Brain pericyte (primary cell): ENCODE measurements at regions not wholly inside any gene's neighbourhood (a gene's known extent, or its start where the extent isn't known, plus 50 kb on each side); places are given as distances from the start of the nearest gene placed in this dataset.

Source experiments
- DNase-seq: peaks from one replicate; pipeline ENCODE4 v3.0.0-alpha.2; 2012; ENCODE audit warnings: low read depth, low spot score

DNA sequence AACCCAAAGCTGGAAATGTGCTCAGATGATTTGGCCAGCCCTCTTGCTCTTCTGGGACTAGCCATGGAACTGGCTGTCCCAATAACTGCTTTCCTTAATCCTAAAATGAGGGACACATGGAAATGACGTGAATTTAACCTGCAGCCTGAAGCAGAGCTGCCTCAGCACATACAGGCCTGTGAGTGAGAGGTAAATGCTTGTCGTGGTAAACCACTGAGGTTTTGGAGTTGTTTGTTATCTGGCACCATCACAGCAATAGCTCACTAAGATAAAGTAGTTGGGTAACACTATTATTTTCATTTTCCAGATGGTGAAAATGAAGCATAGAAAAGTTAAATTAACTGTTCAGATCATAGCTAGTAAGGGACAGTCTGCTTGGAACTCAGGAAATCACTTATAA is 333.4 kb upstream of the CHD6 start:
- DNase-seq = no peak

DNA sequence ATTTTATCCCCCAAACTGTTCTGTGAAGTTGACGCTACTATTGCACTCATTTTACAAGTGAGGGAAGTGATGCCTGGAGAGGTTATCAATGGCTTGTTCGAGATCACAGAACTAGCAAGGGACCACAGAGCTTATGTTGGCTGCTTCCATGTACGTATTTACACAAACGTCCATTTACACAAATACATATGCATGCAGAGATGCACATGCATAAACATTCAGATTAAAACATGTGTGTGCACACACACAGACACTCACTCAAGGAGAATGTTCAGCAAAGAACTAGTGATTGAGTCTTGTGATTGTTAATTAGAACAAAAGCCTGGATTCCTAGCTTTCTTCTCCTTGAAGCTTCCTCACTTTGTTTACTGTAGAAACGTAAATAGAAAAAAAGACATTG is 321.5 kb upstream of the CHD6 start:
- DNase-seq = no peak

DNA sequence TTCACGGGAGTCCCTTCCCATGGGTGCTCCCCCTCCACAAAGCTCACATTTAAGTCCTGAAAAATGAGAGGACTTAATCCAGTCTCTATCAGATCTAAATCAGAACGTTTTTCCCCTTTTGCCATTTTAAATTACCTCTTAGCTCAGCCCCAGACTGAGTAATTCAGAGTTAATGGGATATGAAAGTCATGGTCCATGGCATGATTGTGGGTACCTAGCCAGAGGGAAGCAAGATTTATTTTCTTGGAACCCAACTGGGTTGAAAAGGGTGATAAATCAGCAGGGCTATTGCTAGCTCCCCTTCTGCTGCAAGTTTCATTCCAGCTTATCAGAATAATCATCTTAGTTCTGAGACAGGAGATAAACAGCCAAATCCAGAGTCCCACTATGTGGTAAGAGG is 320.2 kb upstream of the CHD6 start:
- DNase-seq = no peak

DNA sequence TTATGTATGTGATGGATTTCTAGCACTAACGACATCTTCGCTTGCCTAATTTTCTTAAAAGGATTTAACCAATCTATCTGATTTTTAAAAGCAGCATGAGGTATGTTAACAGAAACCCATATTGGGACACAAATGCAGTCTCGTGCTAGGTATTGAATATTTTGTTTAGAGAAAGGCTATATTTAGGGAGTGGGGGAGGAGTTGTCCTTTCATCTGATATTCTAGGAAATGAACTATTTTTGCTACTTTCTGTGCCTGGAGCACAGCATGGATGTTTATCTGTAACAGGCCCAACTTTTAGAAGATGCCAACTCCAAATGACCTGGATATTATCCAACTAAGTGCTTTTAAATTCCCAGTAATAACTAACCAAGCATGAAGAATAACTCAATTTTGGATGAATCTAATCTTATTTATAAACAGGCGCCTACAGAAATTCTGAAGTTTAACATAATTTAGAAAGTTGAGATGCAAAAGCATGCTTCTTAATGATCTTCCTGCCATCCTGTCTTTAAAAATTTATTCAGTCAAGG is 317.1 kb upstream of the CHD6 start:
- DNase-seq = no peak

DNA sequence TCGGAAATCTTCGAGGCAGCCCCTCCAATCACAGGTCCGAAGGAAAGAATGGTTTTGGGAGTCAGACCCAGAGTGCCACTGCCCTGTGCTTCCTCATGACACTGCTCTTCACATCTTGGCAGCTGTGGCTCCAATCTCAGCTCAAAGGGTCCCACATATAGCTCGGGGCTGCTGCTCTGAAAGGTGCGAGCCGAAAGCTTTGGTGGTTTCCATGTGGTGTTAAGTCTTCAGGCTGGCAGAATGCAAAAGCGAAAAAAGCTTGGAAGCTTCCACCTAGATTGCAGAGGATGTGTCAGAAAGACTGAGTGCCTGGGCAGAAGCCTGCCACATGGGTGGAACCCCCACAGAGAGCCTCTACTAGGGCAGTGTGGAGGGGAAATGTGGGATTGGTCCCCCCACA is 314.3 kb upstream of the CHD6 start:
- no peak for DNase-seq

DNA sequence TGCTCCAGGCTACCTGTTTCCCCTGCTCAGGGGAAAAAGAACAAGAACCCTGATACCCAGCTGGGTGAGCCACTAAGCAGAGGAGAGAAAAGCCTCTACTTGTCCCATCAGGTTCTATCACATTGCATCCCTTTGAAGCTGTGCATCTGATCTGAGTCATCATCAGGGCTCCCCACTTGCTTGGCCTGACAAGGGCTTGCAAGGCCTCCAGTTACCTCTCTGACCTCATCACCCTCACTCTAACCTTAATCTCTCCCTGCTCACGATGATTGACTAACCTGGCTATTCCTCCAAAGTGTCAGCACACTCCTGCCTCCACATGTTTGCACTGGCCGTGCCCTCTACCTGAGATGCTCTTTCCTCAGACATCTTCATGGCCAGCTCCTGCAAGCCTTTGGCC is 309.5 kb upstream of the CHD6 start:
- DNase-seq = no peak

DNA sequence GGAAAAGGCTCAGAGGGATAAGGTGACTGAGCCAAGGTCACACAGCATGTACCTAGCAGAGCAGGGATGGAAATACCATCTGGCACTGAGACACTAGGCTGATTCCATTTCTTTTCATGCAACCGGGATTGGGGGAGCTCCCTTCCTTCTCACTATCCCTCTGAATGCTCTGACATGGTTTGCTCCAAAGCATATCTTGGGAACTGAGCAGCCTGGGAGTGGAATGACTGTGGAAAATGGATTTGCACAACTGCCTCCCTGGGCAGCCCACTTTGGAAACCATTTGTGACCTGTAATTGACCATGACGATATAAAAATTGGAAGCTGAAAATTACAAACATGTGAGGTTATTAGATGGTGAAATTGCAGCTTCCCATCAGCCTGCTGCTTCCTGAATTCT is 309.0 kb upstream of the CHD6 start:
- DNase-seq = no peak

DNA sequence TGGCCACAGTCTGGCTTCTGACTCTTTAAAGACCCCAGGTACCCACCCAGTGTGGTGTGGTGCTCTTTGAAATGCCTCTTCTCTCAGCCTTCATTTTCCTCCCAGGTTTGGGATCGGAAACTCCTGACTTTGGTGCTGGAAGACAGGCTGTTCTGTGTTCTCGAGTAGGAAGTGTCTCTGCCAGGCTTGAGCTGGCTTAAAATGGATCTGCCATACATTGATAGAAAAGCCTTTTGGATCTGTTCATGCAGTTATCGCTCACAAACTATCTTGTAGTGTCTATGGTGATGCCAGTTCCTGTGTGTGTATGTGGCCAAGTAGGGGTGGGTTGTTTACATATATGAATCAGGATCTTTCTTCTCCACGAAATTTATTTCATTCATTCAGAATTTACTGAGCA is 307.3 kb upstream of the CHD6 start:
- no peak for DNase-seq

DNA sequence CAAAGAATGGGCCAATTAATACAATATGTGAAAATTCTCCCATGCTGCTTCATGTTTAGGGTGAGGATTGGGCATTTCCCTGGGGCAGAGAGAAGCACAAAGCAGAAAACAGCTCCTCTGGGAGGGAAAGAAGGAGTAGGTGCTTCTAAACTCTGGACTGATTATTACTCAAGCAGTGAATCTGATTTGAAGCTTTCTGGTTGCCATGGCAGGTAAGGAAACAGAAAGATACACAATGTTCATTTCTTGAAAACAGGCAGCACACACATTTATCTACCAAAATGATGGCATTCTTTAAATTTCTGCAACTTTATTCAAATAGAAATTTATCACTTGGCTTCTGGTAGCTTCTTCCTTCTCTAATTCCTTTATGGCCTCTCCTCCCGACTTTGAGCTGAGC is 305.4 kb upstream of the CHD6 start:
- no peak for DNase-seq

DNA sequence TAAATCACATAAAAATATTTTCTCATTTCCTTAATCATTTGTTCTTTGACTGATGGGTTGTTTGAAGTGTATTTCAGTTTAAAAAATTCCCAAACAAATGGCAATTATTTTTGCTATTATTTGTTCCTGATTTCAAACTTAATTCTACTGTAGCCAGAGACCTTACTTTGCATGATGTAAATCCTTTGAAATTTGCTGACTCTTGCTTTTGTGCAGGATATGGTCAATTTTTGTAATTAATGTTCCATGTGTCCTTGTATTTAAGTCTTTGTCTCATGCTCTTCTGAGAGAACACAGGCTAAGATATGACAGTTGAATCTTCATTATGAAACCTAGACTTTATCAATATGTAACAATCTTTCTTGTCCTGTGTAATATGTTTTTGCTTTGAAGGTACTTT is 295.0 kb upstream of the CHD6 start:
- no peak for DNase-seq

DNA sequence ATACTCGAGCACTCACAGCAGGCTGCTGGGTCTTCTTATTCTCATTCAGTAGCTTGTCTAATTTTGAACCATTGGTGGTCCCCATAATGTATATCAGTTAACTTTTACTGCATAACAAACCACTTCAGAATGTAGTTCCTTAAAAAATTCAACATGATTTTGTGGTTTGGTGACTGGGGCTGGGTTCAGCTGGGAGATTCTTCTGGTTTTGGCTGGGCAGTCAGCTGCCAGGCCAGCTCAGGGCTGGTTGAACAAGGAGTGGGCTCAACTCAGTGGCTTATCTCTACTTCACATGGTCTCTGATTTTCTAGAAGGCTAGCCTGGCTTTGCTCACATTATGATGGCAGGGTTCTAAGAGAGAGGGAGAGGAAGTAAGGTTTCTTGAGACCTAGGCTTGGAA is 292.4 kb upstream of the CHD6 start:
- no peak for DNase-seq

DNA sequence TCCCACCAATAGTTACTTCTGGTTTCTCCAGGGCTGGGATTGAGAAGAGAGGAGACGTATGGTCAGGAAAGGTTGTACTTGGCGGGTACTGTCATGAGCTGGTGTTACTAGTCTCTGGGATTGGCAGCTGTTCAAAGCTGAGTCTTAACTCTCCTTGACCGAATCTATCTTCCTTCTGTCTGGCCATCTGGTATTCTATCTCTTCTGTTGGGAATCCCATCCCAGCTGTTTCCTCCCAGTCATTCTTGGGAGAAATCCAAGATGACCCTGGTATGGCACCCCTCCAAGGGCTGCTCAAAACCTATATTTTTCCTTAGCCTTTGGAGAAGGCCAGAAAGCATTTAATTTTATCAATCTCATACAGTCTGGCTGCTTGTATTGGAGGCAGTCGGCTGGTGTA is 287.0 kb upstream of the CHD6 start:
- DNase-seq = no peak

DNA sequence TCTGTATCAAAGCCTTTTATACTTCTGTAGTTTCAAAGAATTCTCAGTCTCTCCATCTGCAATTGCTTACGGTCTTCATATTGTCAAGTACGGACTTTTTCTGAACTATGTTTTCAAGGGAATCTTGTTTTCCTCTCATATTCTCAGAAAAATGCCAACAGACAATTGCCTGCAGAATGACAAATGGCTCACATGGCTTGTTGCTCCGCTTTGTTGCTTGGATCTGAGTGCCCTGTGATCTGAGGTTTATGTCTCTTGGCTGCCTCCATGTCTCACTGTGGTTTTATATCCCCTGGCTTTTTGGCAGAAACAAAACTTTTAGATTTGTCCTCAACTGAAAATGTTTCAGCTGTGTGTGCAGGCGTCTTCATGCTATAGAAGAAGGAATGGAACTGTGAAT is 285.4 kb upstream of the CHD6 start:
- DNase-seq = no peak

DNA sequence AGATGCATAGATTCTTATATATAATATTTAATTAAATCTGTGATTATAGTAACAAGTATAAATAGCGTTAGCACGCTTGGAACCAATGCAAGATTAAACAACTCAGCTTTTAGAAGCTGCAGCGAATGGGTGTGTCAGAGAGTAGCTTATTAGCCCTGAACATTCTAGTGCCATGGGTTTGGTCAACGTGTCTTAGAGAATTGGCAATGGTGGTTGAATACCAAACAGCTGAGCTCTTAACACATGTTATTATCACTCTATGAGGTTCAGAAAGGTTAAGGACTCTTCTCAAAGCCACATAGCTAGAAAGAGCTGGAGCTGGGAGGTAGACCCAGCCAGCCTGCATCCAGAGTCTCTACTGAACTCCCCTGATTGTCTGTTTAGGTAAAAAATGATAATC is 284.2 kb upstream of the CHD6 start:
- DNase-seq = no peak

DNA sequence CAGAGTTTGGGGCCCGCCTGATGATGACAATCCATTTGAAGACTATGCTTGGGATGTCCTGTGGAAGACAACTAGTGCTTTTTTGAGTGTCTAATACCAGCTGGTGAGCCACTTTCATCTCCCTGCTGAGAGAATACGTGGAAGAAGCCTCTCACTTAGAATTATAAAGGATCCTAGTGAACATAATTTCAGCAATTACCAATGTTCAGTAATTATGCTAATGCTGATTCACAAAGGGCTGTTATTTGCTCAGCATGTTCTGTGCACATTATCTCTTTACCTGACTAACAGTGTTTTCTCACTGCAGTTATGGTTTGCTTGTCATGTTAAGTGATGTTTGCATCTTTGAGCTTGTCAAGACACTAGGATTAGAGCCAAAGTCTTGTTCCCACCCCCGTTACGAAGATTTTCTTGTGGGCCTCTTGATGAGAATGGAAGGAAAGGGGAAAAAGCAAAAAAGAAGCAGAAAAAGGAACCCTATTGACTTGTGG is 282.1 kb upstream of the CHD6 start:
- DNase-seq = no peak

DNA sequence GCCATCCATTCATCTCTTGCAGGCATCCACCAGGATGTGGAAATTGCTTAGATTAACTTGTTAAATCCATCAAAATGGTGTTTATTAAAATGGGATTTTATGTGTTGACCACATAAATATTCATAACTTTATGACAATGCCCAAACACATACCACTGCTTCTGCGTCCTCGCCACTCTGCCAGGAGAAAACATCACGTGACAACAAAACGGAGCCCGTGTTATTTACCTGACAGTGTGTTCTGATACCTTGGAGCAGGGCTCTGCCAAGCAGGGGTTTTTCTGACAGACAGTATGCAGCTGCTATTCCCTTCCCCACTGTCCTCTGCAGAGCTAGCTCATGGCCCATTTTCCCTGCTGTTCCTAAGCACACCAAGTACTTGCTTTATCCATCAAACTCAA is 279.5 kb upstream of the CHD6 start:
- no peak for DNase-seq

DNA sequence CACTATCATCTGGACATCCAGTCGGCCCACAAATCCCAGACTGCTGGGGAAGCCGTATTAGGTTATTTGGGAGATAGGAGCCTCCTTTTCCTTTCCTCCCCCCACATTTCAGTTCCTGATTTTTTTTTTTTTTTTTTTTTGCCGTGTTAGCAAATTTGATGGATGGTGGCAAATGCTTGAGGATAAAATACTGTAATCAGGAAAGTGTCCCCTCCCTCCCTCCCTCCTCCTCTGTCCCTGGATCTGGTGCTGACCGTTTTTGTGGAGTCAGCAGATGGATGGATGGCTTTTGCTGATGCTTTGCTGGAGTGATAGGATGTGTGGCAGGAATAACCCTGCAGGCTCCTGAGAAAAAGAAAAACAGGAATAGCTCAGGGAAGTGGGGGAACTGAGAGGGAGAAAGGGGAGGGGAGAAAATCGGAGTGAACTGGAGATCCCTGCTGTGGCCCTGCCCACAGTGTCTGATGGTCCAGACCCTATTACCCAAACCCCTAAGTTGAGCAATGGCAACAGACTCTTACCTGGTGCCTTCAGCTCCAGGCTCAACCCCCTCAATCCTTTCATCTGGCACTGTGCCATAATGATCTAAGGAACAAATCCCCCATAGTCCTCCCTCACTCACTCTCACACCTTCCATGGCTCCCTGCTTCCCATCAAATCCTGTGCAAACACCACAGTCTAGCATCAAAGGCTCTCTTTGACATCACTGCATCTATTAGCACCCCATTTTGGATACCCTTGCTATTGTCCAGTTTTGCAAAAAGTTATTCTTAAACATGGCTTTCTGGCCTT is 277.3 kb upstream of the CHD6 start:
- DNase-seq = no peak

DNA sequence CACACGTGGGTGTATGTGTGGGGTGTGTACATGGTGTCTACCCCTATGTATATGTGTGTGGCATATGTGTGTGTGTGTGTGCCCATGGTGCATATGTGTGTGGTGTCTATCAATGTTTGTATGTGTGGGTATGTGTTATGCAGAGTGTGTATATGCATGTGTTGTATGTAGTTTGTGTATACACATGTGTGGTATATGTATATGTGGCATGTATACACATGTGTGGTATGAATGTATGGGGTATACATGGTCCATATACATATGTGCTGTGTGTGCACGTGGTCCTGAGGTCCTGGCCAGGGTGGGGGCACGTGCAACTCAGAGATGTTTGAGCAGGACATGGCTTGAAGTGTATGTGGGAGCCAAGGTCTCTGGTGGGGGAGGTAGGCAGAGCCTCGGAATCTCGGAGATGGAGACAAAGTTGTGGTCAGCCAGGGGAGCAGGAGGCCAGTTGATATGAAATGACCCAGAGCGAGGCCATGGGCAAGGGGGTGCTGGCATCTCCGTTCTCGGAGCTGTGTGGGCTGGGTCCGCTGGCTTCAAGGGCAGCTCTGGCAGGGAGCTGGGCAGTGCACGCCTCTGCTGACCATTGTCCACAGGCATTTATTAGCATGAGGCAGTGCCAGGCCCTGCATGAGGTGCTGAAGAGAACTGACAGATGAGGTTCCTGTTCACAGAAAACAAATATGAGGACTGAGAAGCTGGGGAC is 276.2 kb upstream of the CHD6 start:
- DNase-seq = no peak

DNA sequence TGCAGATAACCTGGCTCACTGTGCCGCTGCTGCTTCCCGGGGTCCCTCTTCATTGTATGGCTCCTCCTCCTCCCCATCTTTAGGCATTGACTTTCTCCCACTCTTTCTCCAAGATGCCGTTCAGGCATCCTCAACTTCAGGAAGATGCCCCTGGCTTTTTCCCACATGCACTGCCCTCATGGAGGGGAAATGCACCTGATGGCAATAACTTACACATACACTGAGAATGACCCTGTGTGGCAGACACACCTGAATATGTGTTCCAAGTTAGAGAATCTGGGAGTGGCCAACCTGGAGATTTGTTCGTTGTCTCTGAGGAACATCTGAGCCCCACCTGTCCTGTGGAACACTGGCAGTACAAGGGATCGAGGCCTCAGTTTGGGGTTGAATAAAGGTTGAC is 273.9 kb upstream of the CHD6 start:
- no peak for DNase-seq

DNA sequence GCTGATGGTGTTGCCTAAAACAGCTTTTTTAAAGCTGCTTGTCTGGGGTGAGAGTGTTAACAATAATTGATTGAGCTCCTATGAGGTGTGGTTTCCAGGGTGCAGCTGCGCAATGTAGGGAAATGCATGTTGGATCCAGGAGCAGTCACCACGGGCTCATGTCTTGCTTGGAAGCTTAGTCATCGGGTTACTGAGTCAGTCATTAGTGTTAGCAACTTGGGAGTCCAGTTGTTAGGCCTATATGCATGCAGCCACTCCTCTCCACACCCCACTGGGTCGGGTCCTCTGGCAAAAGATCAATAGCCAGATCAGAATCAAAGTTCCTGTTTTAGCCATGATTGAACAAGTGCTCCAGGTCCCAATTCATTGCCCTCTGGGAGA is 271.7 kb upstream of the CHD6 start:
- no peak for DNase-seq

DNA sequence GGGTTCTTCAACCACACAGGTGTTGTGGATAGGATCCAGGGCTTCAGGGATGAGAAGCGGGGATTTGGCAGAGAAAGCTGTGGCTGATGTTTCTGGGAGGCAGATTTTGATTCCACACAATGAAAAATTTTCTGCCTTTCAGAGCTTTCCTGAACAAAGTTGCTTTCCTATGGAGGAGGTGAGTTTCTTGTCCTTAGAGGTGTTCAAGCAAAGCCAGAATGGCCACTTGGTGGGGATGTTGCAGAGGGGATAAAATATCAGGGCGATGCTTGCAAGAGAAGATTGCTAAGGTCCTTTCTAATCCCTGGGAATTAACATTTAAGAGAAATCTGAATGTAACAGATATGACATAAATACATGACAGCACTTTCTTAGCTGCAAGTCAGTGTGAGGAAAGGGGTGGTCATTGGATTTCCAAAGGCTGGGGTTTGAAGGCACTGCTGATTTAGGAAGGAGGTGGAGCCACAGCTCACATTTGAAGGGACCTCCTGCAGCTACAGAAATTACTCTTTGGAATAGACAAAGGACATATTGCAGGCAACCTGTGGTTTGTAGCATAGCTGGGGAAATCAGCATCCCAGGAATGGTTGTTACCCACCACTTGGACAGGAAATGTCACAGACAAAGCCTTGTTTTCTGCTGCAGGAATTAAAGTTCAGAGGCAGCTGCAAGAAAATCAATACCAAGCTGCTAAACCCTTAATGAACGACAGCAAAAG is 271.1 kb upstream of the CHD6 start:
- DNase-seq = no peak

DNA sequence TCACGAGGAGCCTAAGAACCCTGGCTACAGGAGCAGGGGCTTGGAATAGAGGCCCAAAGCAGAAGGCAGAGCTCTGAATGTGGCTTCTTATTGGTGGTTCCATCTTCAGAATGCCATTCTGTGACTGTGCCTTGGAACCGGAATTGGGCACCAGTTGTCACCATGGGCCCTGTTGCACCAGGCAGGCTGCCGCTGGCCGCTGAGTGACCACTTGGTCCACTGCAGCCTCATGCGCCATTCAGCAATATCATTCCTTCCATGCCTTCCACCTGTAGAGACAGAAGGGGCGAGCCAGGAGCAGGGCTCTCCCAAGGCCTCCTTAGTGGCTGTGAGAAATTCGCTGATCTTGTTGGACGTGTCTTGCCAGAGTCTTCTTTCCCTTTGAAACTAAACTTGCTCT is 270.3 kb upstream of the CHD6 start:
- DNase-seq = no peak

DNA sequence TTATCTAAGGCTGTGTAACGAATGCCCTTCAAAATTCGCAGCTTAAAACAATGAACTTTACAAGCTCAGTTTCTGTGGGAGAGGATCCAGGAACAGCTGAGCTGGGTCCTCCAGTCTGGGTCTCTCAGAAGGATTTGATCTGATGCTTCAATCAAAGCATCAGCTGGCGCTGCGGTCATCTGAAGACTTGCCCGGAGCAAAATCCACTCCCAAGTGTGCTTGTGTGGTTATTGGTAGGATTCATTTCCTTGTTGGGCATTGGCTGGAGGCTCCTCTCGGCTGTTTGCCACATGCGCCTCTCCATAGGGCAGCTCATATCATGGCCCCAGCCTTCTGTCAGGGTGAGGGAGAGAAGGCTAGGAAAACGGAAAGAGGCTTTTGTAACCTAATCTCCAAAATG is 269.3 kb upstream of the CHD6 start:
- DNase-seq = no peak
